ENCODE measurements at regions not wholly inside any gene's neighbourhood (a gene's known extent, or its start where the extent isn't known, plus 50 kb on each side); places are given as distances from the start of the nearest gene placed in this dataset.
"Not testable (repeated sequence)": the region's sequence is repeated elsewhere in the genome, so short reads cannot be mapped to it uniquely, and the experiment has no call there.

- CTCF ChIA-PET: no interaction called here
- no TSS peak for BruUV-seq (replicated peaks)
- Histone ChIP-seq H3K36me3 (ENCODE audit: insufficient read depth, low read length, poor library complexity, severe bottlenecking) (no peaks in the 10 kb centered on the region), H3K4me1 (ENCODE audit: insufficient read depth, low read length, poor library complexity, severe bottlenecking) (no peaks in the 10 kb centered on the region), H3K27me3 (replicated peaks; ENCODE audit: insufficient read depth, low read depth, low read length, poor library complexity) (peaks cover 13% of the 10 kb centered on the region), H3K4me3 (ENCODE audit: low read depth, low read length, poor library complexity, severe bottlenecking) (no peak overlapping the region), H3K9me3 (ENCODE audit: low read depth, low read length, poor library complexity, severe bottlenecking) (no peaks in the 10 kb centered on the region), H3K27ac (ENCODE audit: low read depth, low read length, poor library complexity, severe bottlenecking) (no peak overlapping the region)
- DNase-seq (ENCODE audit: low spot score): no peak
- intact Hi-C loops (cut with micrococcal nuclease; ENCODE audit: unreplicated experiment): no loop called here
- TF ChIP-seq, protein P1, sequence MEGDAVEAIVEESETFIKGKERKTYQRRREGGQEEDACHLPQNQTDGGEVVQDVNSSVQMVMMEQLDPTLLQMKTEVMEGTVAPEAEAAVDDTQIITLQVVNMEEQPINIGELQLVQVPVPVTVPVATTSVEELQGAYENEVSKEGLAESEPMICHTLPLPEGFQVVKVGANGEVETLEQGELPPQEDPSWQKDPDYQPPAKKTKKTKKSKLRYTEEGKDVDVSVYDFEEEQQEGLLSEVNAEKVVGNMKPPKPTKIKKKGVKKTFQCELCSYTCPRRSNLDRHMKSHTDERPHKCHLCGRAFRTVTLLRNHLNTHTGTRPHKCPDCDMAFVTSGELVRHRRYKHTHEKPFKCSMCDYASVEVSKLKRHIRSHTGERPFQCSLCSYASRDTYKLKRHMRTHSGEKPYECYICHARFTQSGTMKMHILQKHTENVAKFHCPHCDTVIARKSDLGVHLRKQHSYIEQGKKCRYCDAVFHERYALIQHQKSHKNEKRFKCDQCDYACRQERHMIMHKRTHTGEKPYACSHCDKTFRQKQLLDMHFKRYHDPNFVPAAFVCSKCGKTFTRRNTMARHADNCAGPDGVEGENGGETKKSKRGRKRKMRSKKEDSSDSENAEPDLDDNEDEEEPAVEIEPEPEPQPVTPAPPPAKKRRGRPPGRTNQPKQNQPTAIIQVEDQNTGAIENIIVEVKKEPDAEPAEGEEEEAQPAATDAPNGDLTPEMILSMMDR (conservative IDR thresholded peaks at IDR 0.05; ENCODE audit: low read depth, low read length): no peak
- no peak for TF ChIP-seq EZH2 (IDR thresholded peaks at IDR 0.05; ENCODE audit: borderline replicate concordance, low read depth, low read length, poor library complexity, severe bottlenecking)
- POLR2A ChIA-PET (ENCODE audit: low non-redundant PET): no interaction called here
Observed at GRCh38 chr10:130516141-130516735, 380.0 kb downstream of the GLRX3 start.

GRCh38 chr10:130518921-130519320 is 382.7 kb downstream of the GLRX3 start:
- POLR2A ChIA-PET (ENCODE audit: low non-redundant PET); H3K4me3 ChIP-seq (ENCODE audit: low read depth, low read length, poor library complexity, severe bottlenecking); BruUV-seq (replicated peaks); H3K36me3 ChIP-seq (ENCODE audit: insufficient read depth, low read length, poor library complexity, severe bottlenecking); DNase-seq (ENCODE audit: low spot score); H3K9me3 ChIP-seq (ENCODE audit: low read depth, low read length, poor library complexity, severe bottlenecking); CTCF ChIA-PET; intact Hi-C loops (cut with micrococcal nuclease; ENCODE audit: unreplicated experiment); H3K4me1 ChIP-seq (ENCODE audit: insufficient read depth, low read length, poor library complexity, severe bottlenecking); H3K27ac ChIP-seq (ENCODE audit: low read depth, low read length, poor library complexity, severe bottlenecking): not testable (repeated sequence)
- H3K27me3 ChIP-seq (replicated peaks; ENCODE audit: insufficient read depth, low read depth, low read length, poor library complexity): peaks cover 22% of the 10 kb centered on the region

DNA sequence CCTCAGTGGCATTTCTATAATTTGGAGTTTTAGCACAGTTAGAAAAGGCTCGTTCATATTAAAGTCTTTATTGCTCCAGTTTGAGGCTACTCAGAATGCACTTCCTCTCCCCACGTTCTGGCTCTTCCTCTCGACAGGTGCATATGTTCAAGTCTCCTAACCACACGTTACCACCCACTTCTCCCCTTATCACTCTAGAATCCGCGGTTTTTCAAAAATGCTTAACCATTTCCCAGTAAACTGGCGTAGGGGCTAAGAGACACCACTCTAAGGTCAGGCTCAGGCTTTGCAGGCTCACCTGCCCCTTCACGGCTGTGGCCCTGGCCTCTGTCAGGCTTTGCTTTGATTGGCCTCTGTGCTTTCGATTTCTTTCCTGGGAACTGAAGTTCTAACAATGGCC is 383.6 kb downstream of the GLRX3 start:
- Histone ChIP-seq H3K4me3 (ENCODE audit: low read depth, low read length, poor library complexity, severe bottlenecking) (no peak overlapping the region), H3K9me3 (ENCODE audit: low read depth, low read length, poor library complexity, severe bottlenecking) (no peaks in the 10 kb centered on the region), H3K27ac (ENCODE audit: low read depth, low read length, poor library complexity, severe bottlenecking) (no peak overlapping the region), H3K27me3 (replicated peaks; ENCODE audit: insufficient read depth, low read depth, low read length, poor library complexity) (peaks cover 22% of the 10 kb centered on the region), H3K4me1 (ENCODE audit: insufficient read depth, low read length, poor library complexity, severe bottlenecking) (no peaks in the 10 kb centered on the region), H3K36me3 (ENCODE audit: insufficient read depth, low read length, poor library complexity, severe bottlenecking) (no peaks in the 10 kb centered on the region)
- POLR2A ChIA-PET (ENCODE audit: low non-redundant PET): interaction anchor here (0.6 kb wide), 1 partner anchor 105 kb away, joined by 3 read pairs; no protein-coding TSS in a partner anchor
- intact Hi-C loops (cut with micrococcal nuclease; ENCODE audit: unreplicated experiment): no loop called here
- BruUV-seq (replicated peaks): no TSS peak
- DNase-seq (ENCODE audit: low spot score): no peak
- CTCF ChIA-PET: no interaction called here
- TF ChIP-seq EZH2 (IDR thresholded peaks at IDR 0.05; ENCODE audit: borderline replicate concordance, low read depth, low read length, poor library complexity, severe bottlenecking): no peak
- TF ChIP-seq, protein P1 (conservative IDR thresholded peaks at IDR 0.05; ENCODE audit: low read depth, low read length): no peak

DNA sequence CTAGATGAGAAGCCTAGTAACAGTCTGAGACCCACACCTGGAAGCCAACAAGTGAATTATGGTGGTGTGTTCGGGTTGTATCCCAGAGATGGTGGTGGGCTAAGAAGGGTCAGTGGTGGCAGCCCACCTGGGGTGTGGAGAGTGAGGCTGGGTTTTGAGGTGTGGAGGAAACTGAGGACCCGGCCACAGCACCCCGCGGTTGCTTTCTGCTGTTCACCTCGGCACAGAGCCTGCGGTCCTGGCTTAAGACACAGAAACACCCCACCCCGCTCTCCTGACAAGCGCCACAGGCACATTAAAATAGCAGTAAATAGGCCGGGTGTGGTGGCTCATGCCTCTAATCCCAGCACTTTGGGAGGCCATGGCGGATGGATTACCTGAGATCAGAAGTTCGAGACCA is 395.1 kb downstream of the GLRX3 start:
- intact Hi-C loops (cut with micrococcal nuclease; ENCODE audit: unreplicated experiment): no loop called here
- POLR2A ChIA-PET (ENCODE audit: low non-redundant PET): no interaction called here

More for the DNA sequence above, 395.1 kb downstream of the GLRX3 start:
- no peak for DNase-seq (ENCODE audit: low spot score)
- BruUV-seq (replicated peaks): no TSS peak
- Histone ChIP-seq H3K9me3 (ENCODE audit: low read depth, low read length, poor library complexity, severe bottlenecking) (no peaks in the 10 kb centered on the region), H3K27ac (ENCODE audit: low read depth, low read length, poor library complexity, severe bottlenecking) (no peak overlapping the region), H3K36me3 (ENCODE audit: insufficient read depth, low read length, poor library complexity, severe bottlenecking) (no peaks in the 10 kb centered on the region), H3K4me1 (ENCODE audit: insufficient read depth, low read length, poor library complexity, severe bottlenecking) (no peaks in the 10 kb centered on the region), H3K27me3 (replicated peaks; ENCODE audit: insufficient read depth, low read depth, low read length, poor library complexity) (peaks cover 15% of the 10 kb centered on the region), H3K4me3 (ENCODE audit: low read depth, low read length, poor library complexity, severe bottlenecking) (no peak overlapping the region)
- no peak for TF ChIP-seq EZH2 (IDR thresholded peaks at IDR 0.05; ENCODE audit: borderline replicate concordance, low read depth, low read length, poor library complexity, severe bottlenecking)
- TF ChIP-seq, protein P1 (conservative IDR thresholded peaks at IDR 0.05; ENCODE audit: low read depth, low read length): no peak
- CTCF ChIA-PET: no interaction called here

All from A673 (cell line).